Liver (tissue), 7 donors: ENCODE measurements at regions not wholly inside any gene's neighbourhood (a gene's known extent, or its start where the extent isn't known, plus 50 kb on each side); places are given as distances from the start of the nearest gene placed in this dataset.
A peak's percentile ranks its signal among the peaks of the same experiment; 100 is the strongest.

Experiments used
- DNase-seq: peaks from one replicate; pipeline ENCODE4 v3.0.0-alpha.2; 2017; ENCODE audit warnings: low spot score
- H3K27ac ChIP-seq, 2 donors: one replicate each; pipeline ENCODE4 v1.7.0; 2013; ENCODE audit warnings: inconsistent platforms in 2 of 2, low read length in 2 of 2, control low read depth in 1 of 2, low read depth in 1 of 2, mild to moderate bottlenecking in 1 of 2
- H3K27me3 ChIP-seq, 4 donors: one replicate each; pipeline versions ENCODE4 v1.6.1 to v1.7.0; 2013; ENCODE audit warnings: low read length in 3 of 4, inconsistent platforms in 1 of 4, mild to moderate bottlenecking in 1 of 4, moderate library complexity in 1 of 4; ENCODE audit not compliant: control insufficient read depth in 4 of 4, insufficient read depth in 4 of 4
- H3K36me3 ChIP-seq, 4 donors: one replicate each; pipeline versions ENCODE4 v1.6.1 to v1.7.0; 2013; ENCODE audit warnings: low read length in 3 of 4, mild to moderate bottlenecking in 3 of 4, low read depth in 1 of 4, moderate library complexity in 1 of 4; ENCODE audit not compliant: control insufficient read depth in 4 of 4, insufficient read depth in 3 of 4
- H3K4me1 ChIP-seq, 4 donors: one replicate each; pipeline versions ENCODE4 v1.6.1 to v1.7.0; 2013; ENCODE audit warnings: low read length in 3 of 4, mild to moderate bottlenecking in 3 of 4, moderate library complexity in 1 of 4; ENCODE audit not compliant: control insufficient read depth in 4 of 4, insufficient read depth in 4 of 4
- H3K4me3 ChIP-seq, 3 donors: one replicate each; pipeline versions ENCODE4 v1.6.1 to v1.7.0; 2013; ENCODE audit warnings: low read length in 3 of 3, control low read depth in 1 of 3, low read depth in 1 of 3, mild to moderate bottlenecking in 1 of 3
- H3K9ac ChIP-seq, 2 donors: one replicate each; pipeline ENCODE4 v1.7.0; 2013; ENCODE audit warnings: low read length in 2 of 2, mild to moderate bottlenecking in 2 of 2, moderate library complexity in 2 of 2, control low read depth in 1 of 2, low read depth in 1 of 2
- H3K9me3 ChIP-seq, 4 donors: one replicate each; pipeline versions ENCODE4 v1.6.1 to v1.7.0; 2013; ENCODE audit warnings: low read length in 3 of 4; ENCODE audit not compliant: control insufficient read depth in 4 of 4
- ATF3 ChIP-seq: IDR thresholded peaks from 2 replicates; pipeline ENCODE4 v1.6.1; 2016; ENCODE audit warnings: antibody characterized with exemption
- FOXA1 ChIP-seq: IDR thresholded peaks from 2 replicates; pipeline ENCODE4 v1.6.1; 2016; ENCODE audit warnings: antibody characterized with exemption
- FOXA2 ChIP-seq: IDR thresholded peaks from 2 replicates; pipeline ENCODE4 v1.6.1; 2016; ENCODE audit warnings: antibody characterized with exemption
- HNF4A ChIP-seq, 2 donors: conservative IDR thresholded peaks; 2 replicates each; pipeline ENCODE4 v1.6.1; 2016; ENCODE audit warnings: antibody characterized with exemption in 2 of 2, mild to moderate bottlenecking in 2 of 2
- HNF4G ChIP-seq: IDR thresholded peaks from 2 replicates; pipeline ENCODE4 v1.6.1; 2016; ENCODE audit warnings: antibody characterized with exemption
- NR2F2 ChIP-seq: IDR thresholded peaks from 2 replicates; pipeline ENCODE4 v1.6.1; 2016; ENCODE audit warnings: antibody characterized with exemption
- RAD21 ChIP-seq, 2 donors: IDR thresholded peaks; 2 replicates each; pipeline ENCODE4 v1.6.1; 2016; ENCODE audit warnings: antibody characterized with exemption in 2 of 2, mild to moderate bottlenecking in 2 of 2
- REST ChIP-seq: IDR thresholded peaks from 2 replicates; pipeline ENCODE4 v1.6.1; 2016; ENCODE audit warnings: antibody characterized with exemption, mild to moderate bottlenecking
- RXRA ChIP-seq, 2 donors: IDR thresholded peaks; 2 replicates each; pipeline ENCODE4 v1.6.1; 2017 to 2018; ENCODE audit warnings: antibody characterized with exemption in 2 of 2, mild to moderate bottlenecking in 1 of 2
- YY1 ChIP-seq: IDR thresholded peaks from 2 replicates; pipeline ENCODE4 v1.6.1; 2016; ENCODE audit warnings: antibody characterized with exemption, mild to moderate bottlenecking
- WGBS: extraction: QIAGEN DNeasy Blood & Tissue Kit; methylation state at CpG from one replicate; pipeline ENCODE4 v1.1.7; 2013; 5-methylcytosine and 5-hydroxymethylcytosine counted together
- TF ChIP-seq, protein P1 (sequence below): IDR thresholded peaks from 2 replicates; pipeline ENCODE4 v1.6.1; 2016; ENCODE audit warnings: antibody characterized with exemption
- donor health status: healthy.
- donor health status: healthy.
- donor health status: healthy.
- donor health status: healthy.

DNA sequence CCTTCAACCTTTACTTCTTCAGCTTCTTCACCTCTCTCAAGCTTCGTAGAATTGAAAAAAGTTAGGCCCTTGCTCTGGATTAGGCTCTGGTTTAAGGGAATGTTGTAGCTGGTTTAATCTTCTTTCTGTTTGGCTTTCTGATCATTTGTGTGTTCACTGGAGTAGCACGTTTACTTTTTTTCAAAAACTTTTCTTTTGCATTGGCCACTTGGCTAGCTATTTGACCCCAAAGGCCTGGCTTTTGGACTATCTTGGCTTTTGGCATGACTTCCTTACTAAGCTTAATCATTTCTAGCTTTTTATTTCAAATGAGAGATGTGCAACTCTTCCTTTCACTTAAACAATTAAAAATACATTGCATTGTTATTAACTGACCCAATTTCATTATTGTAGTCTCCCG lies 1154.8 kb upstream of the ZEB2 start:
- no peak overlapping the region for H3K4me3 ChIP-seq
- no peaks in the 10 kb centered on the region for H3K36me3 ChIP-seq
- WGBS, result 59% methylated on average over 3 of the region's 3 CpGs
- DNase-seq, result no peak
- H3K9ac ChIP-seq, result no peak overlapping the region
- no peaks in the 10 kb centered on the region for H3K27me3 ChIP-seq
- TF ChIP-seq HNF4A (conservative IDR thresholded peaks at IDR 0.05) (peak in 1 of 2 donors; percentile 30), FOXA2 (no peak)
- H3K9me3 ChIP-seq, result no peaks in the 10 kb centered on the region
- H3K27ac ChIP-seq, result no peak overlapping the region
- H3K4me1 ChIP-seq, result peaks cover 0 to 1% (median 0%) of the 10 kb centered on the region in 4 donors

- H3K36me3 ChIP-seq, result no peaks in the 10 kb centered on the region
- H3K9ac ChIP-seq, result no peak overlapping the region
- H3K9me3 ChIP-seq, result no peaks in the 10 kb centered on the region
- no peaks in the 10 kb centered on the region for H3K27me3 ChIP-seq
- 68% methylated on average over 1 of the region's 1 CpG for WGBS
- TF ChIP-seq FOXA1, result no peak
- TF ChIP-seq HNF4G, result no peak
- TF ChIP-seq RAD21 (IDR thresholded peaks at IDR 0.05), result no peak
- TF ChIP-seq RXRA (IDR thresholded peaks at IDR 0.05), result no peak
- no peak for TF ChIP-seq REST
- TF ChIP-seq ATF3, result no peak
- no peak for DNase-seq
- H3K4me1 ChIP-seq, result no peaks in the 10 kb centered on the region
- H3K4me3 ChIP-seq, result no peak overlapping the region
- H3K27ac ChIP-seq, result no peak overlapping the region
Observed at GRCh38 chr2:145669301-145669700, 1149.4 kb upstream of the ZEB2 start.

DNA sequence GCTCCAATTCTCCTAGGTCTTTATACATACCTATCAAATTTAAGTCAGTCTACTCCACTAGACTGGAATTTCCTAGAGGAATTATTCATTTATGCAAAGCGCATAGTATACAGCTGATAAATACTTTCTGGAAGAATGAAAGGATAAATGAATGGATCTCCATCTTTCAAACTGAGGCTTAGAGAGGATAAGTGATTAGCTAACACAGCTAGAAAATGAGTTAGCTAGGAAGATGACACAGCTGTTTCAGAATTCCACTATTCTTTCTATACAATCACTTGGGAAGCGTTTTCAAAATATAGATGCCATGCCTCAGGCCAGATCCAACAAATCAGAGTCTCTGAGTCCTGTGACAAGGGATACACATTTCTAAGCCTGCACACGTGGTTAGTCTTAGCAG lies 1146.6 kb upstream of the ZEB2 start:
- WGBS, result 83% methylated on average over 3 of the region's 3 CpGs
- no peak overlapping the region for H3K27ac ChIP-seq
- no peak overlapping the region for H3K9ac ChIP-seq
- TF ChIP-seq REST, result no peak
- no peak for TF ChIP-seq NR2F2
- TF ChIP-seq RXRA (IDR thresholded peaks at IDR 0.05), result no peak
- TF ChIP-seq ATF3, result no peak
- TF ChIP-seq, protein P1, sequence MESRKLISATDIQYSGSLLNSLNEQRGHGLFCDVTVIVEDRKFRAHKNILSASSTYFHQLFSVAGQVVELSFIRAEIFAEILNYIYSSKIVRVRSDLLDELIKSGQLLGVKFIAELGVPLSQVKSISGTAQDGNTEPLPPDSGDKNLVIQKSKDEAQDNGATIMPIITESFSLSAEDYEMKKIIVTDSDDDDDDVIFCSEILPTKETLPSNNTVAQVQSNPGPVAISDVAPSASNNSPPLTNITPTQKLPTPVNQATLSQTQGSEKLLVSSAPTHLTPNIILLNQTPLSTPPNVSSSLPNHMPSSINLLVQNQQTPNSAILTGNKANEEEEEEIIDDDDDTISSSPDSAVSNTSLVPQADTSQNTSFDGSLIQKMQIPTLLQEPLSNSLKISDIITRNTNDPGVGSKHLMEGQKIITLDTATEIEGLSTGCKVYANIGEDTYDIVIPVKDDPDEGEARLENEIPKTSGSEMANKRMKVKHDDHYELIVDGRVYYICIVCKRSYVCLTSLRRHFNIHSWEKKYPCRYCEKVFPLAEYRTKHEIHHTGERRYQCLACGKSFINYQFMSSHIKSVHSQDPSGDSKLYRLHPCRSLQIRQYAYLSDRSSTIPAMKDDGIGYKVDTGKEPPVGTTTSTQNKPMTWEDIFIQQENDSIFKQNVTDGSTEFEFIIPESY, result no peak
- TF ChIP-seq YY1, result no peak
- TF ChIP-seq FOXA1, result no peak
- H3K4me1 ChIP-seq, result no peaks in the 10 kb centered on the region
- no peaks in the 10 kb centered on the region for H3K36me3 ChIP-seq
- DNase-seq, result no peak
- no peaks in the 10 kb centered on the region for H3K27me3 ChIP-seq
- H3K9me3 ChIP-seq, result no peaks in the 10 kb centered on the region
- H3K4me3 ChIP-seq, result no peak overlapping the region
